Type B pancreatic cell (in vitro differentiated cells): ENCODE measurements at regions not wholly inside any gene's neighbourhood (a gene's known extent, or its start where the extent isn't known, plus 50 kb on each side); places are given as distances from the start of the nearest gene placed in this dataset.
A peak's percentile ranks its signal among the peaks of the same experiment; 100 is the strongest.

Experiments used
- DNase-seq: peaks from one replicate; pipeline ENCODE4 v3.0.0; 2021; ENCODE audit warnings: mixed read lengths; ENCODE audit not compliant: unreplicated experiment; ENCODE audit errors: extremely low spot score
- H3K27ac Mint-ChIP-seq: 2 replicates; pipeline ENCODE4 v1.8.0; 2021; ENCODE audit warnings: mild to moderate bottlenecking, mixed read lengths
- H3K27me3 Mint-ChIP-seq: 2 replicates; pipeline ENCODE4 v1.8.0; 2021; ENCODE audit warnings: mixed read lengths
- H3K36me3 Mint-ChIP-seq: 2 replicates; pipeline ENCODE4 v1.8.0; 2021; ENCODE audit warnings: mixed read lengths
- H3K4me1 Mint-ChIP-seq: one replicate; pipeline ENCODE4 v1.8.0; 2021; ENCODE audit warnings: mixed read lengths; ENCODE audit not compliant: unreplicated experiment
- H3K4me3 Mint-ChIP-seq: 2 replicates; pipeline ENCODE4 v1.8.0; 2021; ENCODE audit warnings: mild to moderate bottlenecking, mixed read lengths
- H3K9me3 Mint-ChIP-seq: 2 replicates; pipeline ENCODE4 v1.8.0; 2021; ENCODE audit warnings: mixed read lengths
- CTCF ChIP-seq: fragments of 200-600 bp; sonication (generic); conservative IDR thresholded peaks from 2 replicates; pipeline ENCODE4 v1.5.0; 2021; ENCODE audit warnings: antibody characterized with exemption, mild to moderate bottlenecking

DNA sequence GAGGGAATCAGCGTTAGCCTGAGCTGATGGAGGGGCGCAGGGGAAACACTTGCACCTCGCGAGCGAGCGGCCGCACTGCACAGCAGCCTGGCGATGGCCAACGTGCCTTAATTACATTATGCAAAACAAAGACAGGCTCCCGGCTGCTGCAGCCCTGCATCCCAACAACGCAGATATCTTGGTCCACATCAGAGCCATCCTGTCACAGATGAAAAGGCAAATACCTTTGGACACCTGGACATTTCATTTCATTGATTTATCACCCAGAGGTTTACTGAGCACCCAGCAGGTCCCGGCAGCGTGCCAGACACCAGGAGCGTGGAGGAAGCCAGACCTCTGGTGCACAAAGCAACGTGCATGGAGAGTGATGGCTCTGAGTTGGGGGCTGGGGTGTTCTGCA is 843.0 kb downstream of the TBC1D22A start:
- no peak overlapping the region for H3K4me3 Mint-ChIP-seq
- no peak overlapping the region for H3K27ac Mint-ChIP-seq
- no peaks in the 10 kb centered on the region for H3K27me3 Mint-ChIP-seq
- no peaks in the 10 kb centered on the region for H3K36me3 Mint-ChIP-seq
- no peaks in the 10 kb centered on the region for H3K9me3 Mint-ChIP-seq
- DNase-seq, result peak; percentile 49
- TF ChIP-seq CTCF, result no peak
- H3K4me1 Mint-ChIP-seq, result no peaks in the 10 kb centered on the region

DNA sequence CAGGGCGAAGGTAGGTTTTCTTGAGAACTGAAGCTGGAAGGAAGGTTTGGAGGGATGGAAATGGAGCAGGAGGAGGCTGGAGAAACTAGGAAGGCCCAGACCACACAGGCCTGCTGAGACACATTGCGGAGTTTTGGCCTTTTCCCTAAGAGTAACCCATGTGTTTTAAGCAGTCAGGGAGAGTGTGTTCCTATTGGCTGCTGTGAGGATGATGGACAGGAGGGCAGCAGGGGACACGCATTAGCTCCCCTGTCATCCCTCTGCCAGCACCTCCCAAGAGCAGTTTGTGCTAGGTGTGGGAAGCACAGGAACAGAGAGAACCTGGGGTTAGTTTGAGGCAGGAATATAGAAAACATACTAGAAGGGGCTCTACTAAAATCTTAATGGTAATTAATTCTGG is 842.1 kb downstream of the TBC1D22A start:
- Mint-ChIP-seq H3K4me3 (no peak overlapping the region), H3K27me3 (no peaks in the 10 kb centered on the region), H3K27ac (no peak overlapping the region), H3K9me3 (no peaks in the 10 kb centered on the region), H3K4me1 (no peaks in the 10 kb centered on the region), H3K36me3 (no peaks in the 10 kb centered on the region)
- TF ChIP-seq CTCF, result no peak
- DNase-seq, result peak; percentile 18

DNA sequence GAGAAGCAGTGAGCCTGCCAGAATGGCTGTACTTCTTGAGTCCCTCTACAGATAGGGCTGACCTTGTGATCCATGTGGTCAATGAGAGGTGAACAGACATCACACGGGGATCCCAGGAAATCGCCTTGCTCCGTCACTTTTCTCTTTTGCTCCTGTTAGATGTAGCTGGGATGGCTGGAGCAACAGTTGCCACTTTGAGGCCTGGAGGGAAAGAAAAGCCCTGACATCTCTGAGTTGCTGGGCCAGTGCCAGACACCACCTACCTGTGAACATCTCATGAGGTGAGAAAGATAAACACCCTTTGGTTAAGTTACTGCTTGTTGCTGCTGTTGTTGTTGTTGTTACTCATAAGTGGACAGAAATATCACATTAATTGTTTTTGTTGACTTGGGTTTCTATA is 840.3 kb downstream of the TBC1D22A start:
- Mint-ChIP-seq H3K27me3 (no peaks in the 10 kb centered on the region), H3K4me3 (no peak overlapping the region)

DNA sequence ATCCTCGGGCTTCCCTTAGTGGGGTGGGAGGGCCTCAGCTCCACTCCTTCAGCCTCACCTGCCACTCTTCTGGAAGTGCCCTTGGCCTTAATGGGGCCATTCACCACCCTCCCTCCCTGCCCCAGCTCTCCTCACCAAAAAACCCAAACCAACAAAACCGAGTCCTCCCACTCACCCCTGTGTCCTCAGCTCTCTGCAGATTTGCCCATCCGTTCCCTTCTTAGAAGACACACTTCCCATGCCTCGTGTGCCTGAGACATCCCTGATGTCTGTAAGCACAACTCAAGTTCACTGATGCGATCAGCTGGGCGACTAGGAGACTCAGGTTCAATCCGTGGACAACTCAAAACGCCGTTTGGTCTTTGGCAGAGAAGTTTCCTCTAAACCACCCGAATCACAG is 839.2 kb downstream of the TBC1D22A start:
- Mint-ChIP-seq H3K27ac (no peak overlapping the region), H3K9me3 (no peaks in the 10 kb centered on the region), H3K36me3 (no peaks in the 10 kb centered on the region), H3K4me1 (no peaks in the 10 kb centered on the region), H3K27me3 (no peaks in the 10 kb centered on the region), H3K4me3 (no peak overlapping the region)
- TF ChIP-seq CTCF, result no peak
- peak; percentile 16 for DNase-seq

More for the DNA sequence above, 840.3 kb downstream of the TBC1D22A start:
- no peak for TF ChIP-seq CTCF
- no peak overlapping the region for H3K27ac Mint-ChIP-seq
- DNase-seq, result peak; percentile 25
- no peaks in the 10 kb centered on the region for H3K9me3 Mint-ChIP-seq
- no peaks in the 10 kb centered on the region for H3K4me1 Mint-ChIP-seq
- H3K36me3 Mint-ChIP-seq, result no peaks in the 10 kb centered on the region

DNA sequence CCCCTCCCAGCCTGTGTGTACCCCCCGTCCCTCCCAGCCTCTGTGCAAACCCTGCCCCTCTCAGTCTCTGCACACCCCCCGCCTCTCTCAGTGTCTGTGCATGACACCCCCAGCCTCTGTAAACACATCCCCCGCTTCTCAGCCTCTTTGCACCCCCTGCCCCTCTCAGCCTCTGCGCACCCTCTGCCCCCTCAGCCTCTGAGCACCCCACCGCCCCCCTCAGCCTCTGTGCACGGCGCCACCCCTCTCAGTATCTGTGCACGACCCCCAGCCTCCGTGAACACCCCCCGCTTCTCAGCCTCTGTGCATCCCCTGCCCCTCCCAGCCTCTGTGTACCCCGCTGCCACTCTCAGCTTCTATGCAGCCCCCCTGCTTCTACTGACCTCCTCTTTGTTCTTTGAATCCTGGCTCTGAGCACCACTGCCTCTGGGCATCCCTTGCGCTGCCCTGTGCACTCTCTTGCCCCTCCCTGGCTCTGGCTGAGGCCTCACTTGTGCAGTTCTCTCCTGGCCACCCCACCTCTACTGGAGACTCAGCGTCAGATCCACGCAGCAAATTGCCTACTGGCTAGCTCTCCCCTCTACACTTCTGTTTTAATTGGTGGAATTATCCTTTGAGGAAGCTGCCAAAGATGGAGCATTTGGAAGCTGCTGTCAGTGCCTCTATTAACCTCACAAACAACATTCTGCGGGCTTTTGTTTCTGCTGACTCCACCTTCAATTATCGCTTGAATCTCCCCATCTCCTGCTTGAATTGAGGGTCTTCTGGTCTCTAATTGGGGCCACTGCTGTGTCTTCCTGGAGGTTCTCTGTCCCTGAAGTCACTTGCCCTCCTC is 838.6 kb downstream of the TBC1D22A start:
- H3K9me3 Mint-ChIP-seq, result no peaks in the 10 kb centered on the region
- peak; percentile 34 for DNase-seq
- H3K36me3 Mint-ChIP-seq, result no peaks in the 10 kb centered on the region
- no peak overlapping the region for H3K4me3 Mint-ChIP-seq
- no peaks in the 10 kb centered on the region for H3K27me3 Mint-ChIP-seq
- H3K4me1 Mint-ChIP-seq, result no peaks in the 10 kb centered on the region
- TF ChIP-seq CTCF, result no peak
- no peak overlapping the region for H3K27ac Mint-ChIP-seq
